NCI-H187 (cell line): ENCODE measurements at regions not wholly inside any gene's neighbourhood (a gene's known extent, or its start where the extent isn't known, plus 50 kb on each side); places are given as distances from the start of the nearest gene placed in this dataset.
"Not testable (repeated sequence)": the region's sequence is repeated elsewhere in the genome, so short reads cannot be mapped to it uniquely, and the experiment has no call there.

Experiments used
- DNase-seq, 2 experiments: peaks; one replicate each; lab custom pipeline; 2025; lab: John Stamatoyannopoulos, UW

- DNase-seq: not testable (repeated sequence)
Measured at GRCh38 chr4:59724286-59724685, 1475.8 kb upstream of the ADGRL3 start.

DNA sequence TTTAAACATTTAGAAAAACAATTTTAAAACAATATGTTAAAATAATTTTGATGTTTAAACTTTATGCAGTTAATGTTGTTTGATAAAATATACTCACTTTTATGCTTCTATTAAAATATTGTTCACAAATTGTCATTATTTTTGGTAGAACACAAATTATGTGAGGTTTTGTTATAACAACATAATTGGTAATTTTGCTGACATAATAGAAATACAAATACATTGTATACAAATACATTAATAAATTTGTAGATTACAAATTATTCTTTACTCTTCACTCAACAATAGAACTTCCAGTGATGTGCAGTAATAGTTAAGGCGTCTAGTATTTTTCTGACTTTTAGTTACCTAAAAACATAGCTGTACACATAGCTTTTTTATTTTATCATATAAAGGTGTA, 1472.4 kb upstream of the ADGRL3 start:
- DNase-seq: no peak

DNA sequence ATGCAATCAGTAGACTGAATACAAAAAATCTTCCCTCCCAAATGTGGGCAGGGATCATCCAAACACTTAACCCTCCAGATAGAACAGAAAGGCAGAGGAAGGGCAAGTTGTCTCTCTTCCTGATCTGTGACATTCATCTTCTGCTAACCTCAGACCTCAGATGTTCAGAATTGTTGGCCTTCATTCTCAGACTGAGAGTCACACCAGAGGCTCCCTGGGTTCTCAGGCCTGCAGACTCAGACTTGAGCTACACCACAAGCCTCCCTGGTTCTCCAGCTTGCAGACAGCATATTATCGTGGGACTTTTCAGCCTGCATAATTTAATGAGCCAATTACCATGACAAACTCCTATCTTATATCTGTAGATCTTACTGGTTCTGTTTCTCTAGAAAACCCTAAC, 1471.6 kb upstream of the ADGRL3 start:
- DNase-seq: no peak

DNA sequence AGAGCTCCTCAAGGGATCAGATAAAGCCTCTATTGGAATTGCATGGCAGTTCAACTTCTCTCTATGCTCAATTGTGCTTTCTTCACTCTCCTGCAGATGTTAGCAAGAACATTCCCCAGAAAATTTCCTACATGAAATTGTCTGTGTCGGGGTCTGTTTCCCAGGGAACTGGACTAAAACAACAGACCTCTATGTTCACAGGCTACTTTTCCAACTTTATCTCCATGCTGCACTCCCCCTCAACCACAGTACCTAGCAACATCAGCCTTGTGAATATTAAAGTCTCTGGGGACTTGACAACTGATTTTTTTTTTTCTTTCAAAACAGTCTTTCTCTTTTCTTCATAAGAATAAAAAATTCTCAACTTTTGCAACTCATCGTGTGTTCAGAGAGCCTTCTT, 1470.8 kb upstream of the ADGRL3 start:
- no peak for DNase-seq

- DNase-seq: no peak
Measured at GRCh38 chr4:59748433-59748832, 1451.7 kb upstream of the ADGRL3 start.

GRCh38 chr4:59759082-59759825, 1440.9 kb upstream of the ADGRL3 start:
- DNase-seq: no peak

DNA sequence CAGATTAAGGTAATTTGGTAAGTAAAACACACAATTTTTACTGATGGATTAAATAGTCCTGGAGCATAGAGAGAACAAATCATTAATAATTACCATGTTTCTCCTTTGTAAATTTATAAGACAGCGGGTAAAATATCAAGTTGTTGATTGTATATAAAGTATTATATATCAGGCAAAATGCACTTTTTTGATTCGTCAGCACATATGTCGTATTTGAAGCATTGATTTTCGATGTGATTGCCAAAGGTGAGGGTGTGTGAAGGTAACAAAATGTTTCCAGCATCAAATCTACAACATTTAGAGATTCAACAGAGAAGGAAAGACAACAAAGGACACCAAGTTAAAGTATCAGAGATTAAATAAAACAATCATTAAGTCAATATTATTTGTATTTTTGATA, 1437.8 kb upstream of the ADGRL3 start:
- DNase-seq: no peak

- DNase-seq: no peak
Measured at GRCh38 chr4:59770601-59771264, 1429.4 kb upstream of the ADGRL3 start.

DNA sequence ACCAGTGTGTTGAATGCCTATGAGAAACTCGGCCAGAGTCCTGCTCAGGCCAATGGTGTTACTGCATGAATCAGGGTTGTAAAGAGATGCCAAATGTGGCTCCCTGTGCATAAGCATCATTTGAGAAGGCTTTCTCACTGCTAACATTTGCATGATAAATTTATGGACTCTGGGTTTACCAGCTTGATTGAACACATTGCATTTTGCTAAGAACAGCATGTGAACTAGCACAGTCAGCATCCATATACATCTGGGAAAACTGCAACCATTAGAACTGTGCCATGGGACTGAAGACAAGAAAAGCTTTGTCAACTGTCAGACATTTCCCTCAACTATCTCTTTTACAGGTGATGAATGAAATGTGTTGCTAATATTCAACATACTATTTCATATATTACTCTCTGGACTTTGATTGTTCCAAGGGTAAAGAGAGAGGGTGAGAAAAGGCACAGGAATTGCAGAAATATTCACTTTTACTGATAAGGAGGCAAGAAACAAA, 1427.4 kb upstream of the ADGRL3 start:
- DNase-seq: no peak

DNA sequence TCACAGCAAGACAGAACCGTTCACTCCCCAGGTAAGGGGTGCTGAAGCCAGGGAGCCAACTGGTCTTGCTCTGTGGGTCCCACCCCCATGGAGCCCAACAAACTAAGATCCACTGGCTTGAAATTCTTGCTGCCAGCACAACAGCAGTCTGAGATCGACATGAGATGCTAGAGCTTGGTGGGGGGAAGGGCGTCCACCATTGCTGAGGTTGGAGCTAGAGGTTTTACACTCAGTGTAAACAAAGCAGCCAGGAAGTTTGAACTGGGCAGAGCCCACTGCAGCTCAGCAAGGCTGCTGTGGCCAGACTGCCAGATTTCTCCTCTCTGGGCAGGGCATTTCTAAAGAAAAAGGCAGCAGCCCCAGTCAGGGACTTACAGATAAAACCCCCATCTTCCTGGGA, 1419.9 kb upstream of the ADGRL3 start:
- DNase-seq: not testable (repeated sequence)

DNA sequence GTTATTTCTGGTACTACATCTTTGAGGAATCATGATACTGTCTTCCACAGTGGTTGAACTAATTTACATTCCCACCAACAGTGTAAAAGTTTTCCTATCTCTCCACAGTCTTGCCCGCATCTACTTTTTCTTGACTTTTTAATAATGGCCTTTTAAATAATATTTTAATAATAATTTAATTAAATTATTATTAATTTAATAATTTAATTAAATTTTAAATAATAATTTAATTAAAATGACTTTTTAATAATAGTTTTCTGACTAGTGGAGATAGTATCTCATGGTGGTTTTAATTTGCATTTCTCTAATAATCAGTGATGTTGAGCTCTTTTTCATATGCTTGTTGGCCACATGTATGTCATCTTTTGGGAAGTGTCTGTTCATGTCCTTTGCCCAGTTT, 1395.0 kb upstream of the ADGRL3 start:
- DNase-seq: no peak

DNA sequence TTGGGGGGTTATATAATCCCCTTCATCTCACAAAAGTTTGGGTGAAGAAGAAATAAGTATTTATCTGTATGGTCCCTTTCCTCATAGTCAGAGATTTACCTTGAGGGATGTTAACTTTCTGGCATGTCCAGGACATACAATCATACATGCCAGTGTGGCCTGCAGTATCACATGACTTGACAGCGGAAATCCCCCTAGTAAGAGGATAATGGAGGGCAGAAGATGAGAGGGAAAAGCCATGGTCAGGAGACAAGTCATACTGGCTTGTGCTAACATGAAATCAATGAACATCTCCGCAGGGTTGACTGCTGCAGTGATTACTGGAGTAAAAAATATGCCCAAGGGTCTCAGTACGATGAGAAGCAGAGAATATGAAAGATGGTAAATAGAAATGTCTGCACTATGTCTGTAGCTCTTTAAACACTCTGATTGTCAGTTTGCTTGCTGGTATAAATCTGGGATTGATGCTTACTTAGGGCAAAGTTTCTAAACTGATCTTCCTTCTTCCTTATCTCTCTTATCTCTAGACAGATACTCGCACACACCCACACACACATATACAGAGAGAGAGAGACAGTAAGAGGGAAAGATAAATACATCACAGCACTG, 1385.6 kb upstream of the ADGRL3 start:
- no peak for DNase-seq

DNA sequence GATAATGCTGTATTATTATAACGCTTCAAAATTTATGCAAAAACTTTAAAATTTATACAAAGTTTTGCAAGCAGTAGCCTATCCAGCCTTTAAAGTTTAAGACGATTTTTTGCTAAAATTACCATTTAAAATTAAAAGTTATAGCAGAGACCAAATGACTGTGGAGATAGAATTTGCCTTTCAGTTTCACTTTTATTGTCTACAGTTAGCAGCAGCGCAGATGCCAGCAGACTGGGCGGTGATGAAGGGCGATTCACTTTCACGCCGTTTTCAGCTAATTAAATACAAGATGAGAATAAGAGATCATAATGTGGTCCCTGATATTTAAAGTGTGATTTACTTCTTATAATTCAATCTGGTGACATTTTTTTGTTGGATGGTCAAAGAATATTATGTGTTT, 1381.5 kb upstream of the ADGRL3 start:
- no peak for DNase-seq

DNA sequence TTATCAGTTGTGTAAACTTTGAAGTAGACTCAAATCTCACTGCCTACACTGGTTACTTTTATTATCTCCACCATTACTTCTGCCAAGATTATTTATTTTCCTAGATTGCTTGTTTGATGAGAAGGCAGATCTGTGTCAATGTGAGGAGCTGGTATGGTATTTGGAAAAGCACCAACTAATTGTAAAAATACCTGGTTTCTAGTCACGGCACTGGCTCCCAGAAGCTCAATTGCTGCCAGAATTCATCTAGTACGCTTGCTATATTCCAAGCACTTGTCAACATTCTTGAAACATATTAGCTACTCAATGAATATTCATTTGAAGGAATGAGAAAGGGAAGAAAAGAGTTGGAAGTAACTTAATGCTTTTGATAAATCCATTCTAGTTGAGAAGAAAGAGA, 1376.8 kb upstream of the ADGRL3 start:
- no peak for DNase-seq

- no peak for DNase-seq
Measured at GRCh38 chr4:59825104-59825503, 1375.0 kb upstream of the ADGRL3 start.

DNA sequence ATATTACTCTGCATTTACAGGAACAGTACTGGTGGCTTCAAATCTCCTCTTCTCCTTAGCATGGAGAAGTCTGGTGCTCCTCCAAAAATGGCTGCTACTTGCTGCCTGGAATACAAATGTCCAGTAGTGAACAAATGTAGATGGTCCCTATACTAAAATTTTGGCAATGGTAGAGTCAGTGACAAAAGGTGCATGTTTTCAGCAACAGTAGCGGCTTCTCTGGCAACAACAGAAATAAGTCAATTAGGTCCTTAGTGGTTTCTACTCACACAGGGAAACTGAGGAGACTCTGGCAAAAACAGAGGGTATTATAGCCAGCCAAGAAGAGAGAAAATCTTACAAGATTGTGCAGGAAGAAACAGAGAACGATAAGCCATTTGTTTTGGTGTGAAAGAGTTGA, 1368.4 kb upstream of the ADGRL3 start:
- DNase-seq: no peak

- no peak for DNase-seq
Measured at GRCh38 chr4:59834943-59835342, 1365.2 kb upstream of the ADGRL3 start.

DNA sequence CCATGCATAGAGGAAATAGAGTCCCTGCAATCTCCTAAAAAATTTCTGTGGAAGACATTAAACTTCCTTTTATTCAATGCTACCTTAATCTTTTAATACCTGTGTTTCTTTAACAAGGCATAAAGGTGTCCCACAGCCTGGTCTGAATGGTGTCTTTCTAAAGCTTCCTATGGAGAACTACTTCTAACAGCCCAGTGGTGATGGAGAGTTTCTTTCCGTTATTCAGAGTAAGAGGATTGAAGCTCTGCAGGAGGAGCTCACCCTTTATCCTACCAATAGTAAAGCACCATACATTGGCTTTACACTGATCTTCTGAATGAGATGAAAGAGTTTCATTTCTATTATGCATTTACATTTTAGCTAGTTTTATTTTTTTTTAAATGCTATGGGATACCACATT, 1362.4 kb upstream of the ADGRL3 start:
- no peak for DNase-seq

GRCh38 chr4:59838236-59838635, 1361.9 kb upstream of the ADGRL3 start:
- DNase-seq: no peak

DNA sequence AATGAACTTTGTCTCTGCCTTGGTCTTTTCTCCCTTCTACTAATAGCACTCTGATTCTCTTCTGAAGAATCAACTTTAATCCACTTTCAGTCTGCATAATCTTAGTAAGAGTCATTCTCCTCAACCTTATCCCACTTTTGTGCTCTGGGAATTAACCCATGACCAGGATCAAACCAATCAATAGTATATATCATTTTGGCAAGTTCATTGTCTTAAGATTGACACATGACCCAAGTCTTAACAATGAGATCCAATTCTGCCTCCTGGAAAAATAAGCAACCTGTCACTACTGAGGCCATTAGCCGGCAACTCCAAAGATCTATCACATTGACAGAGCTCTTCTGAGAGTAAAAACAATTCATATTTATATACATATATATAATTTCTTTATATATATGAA, 1358.4 kb upstream of the ADGRL3 start:
- DNase-seq: no peak

DNA sequence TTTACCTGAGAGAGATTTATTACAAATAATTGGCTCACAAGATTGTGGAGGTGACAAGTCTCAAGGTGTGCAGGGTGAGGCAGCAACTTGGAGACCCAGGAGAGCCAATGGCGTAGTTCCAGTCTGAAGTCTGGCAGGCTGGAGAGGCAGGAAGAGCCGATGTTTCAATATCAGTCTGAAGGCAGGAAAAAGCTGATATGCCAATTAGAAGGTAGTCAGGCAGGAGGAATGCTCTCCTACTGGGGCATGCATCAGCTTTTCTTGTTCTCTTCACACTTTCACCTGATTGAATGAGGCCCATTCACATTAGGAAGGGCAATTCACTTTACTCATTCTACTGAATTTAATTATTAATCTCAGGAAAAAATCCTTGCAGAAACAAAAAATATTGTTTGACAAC, 1351.7 kb upstream of the ADGRL3 start:
- no peak for DNase-seq

DNA sequence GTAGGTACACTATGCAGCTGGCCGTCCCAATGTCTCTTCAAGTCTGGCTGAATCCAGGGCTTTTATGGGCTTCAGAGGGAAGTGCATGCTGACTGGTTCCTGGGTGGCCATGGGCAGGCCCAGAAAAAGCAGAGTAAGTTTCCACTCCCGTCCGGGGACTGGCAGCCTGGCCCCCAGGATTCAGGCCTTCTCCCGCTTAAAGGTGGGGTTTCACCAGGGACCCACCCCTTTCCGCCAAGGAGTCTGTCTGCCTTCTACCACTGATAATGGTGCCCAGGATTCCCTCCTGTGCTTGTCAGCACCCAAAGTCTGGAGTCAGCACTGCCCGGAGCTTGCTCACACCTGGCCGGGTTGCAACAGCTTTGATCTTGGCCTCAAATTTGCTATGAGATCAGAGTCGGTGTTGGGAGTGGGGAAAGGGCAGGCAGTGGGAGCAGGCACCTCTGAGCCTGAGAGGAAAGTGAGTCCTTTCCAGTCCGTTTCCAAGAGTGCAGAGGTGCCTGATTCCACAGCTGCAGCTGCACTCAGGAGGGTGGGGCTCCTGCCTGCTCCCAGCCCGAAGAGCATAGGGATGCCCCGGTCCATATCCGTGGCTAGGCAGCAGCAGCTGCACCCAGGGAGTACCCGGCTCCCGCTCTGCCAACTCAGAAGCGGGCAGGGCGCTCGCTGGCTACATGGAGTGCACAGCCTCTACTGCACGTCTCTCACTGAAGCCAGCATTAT, 1344.3 kb upstream of the ADGRL3 start:
- DNase-seq: no peak

GRCh38 chr4:59869056-59869455, 1331.1 kb upstream of the ADGRL3 start:
- no peak for DNase-seq
